Suppressor macrophage (primary cell): ENCODE measurements at regions not wholly inside any gene's neighbourhood (a gene's known extent, or its start where the extent isn't known, plus 50 kb on each side); places are given as distances from the start of the nearest gene placed in this dataset.
"Not testable (repeated sequence)": the region's sequence is repeated elsewhere in the genome, so short reads cannot be mapped to it uniquely, and the experiment has no call there.

Experiments used
- DNase-seq, 4 experiments: peaks; one replicate each; pipeline ENCODE4 v3.0.0-alpha.2; 2020 to 2022

DNA sequence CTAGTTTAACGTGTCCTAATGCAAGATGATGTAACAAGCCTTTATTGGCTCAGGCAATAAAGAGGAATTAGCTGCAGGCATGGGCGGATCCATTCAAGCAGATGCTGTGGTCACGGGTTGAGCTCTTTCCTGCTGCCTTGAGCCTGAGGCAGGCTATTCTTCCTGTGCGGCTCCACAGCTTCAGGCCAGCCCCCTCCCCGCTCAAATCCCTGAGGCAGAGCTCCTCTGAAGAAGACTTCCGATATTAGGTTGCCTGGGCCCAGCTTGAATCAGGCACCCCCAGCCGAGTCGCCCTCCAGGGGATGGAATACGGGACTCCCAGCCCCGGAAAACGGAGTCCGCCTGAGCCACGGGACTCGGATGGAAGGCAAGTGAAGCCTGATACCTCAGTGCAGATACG lies 95.0 kb upstream of the RUFY1 start:
- DNase-seq = peak in 2 of 4 experiments; percentile 10 to 11

DNA sequence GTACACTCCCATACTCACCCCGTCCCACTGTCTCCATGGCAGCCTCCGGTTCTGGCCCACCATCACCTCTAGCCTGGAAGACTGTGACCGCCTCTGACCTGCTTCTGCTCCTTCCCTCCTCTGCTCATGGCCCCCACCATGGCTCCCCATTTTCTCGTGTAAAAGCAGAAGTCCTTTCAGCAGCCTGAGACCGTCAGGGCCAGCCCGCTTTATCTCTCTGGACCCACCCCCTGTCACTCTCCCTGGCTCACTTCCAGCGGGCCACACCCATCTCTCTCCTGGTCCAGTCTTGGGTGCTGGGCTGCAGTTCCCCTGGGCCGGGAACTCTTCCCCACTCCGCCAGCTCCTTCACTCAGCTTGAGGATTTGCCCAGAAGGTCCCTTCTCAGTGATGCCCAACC lies 96.0 kb upstream of the RUFY1 start:
- DNase-seq = no peak

DNA sequence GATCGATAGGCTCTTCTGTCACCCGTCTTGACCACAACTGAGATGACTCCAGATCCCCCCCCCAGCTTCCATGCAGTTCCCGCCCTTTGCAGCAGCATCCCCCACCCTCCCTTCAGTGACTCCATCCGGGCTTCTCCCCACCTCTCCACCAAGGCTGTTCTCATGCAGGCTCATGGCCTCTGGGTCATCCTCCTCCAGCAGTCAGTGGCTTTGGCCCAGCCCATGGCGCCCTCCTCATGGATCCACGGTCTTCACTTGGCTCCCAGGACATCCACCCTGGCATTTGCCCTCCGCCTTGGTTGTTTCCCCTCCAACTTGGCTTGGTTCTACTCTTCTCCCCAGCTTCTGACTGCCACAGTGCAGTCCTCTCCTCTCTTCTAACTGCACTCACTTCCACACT lies 96.7 kb upstream of the RUFY1 start:
- no peak for DNase-seq

DNA sequence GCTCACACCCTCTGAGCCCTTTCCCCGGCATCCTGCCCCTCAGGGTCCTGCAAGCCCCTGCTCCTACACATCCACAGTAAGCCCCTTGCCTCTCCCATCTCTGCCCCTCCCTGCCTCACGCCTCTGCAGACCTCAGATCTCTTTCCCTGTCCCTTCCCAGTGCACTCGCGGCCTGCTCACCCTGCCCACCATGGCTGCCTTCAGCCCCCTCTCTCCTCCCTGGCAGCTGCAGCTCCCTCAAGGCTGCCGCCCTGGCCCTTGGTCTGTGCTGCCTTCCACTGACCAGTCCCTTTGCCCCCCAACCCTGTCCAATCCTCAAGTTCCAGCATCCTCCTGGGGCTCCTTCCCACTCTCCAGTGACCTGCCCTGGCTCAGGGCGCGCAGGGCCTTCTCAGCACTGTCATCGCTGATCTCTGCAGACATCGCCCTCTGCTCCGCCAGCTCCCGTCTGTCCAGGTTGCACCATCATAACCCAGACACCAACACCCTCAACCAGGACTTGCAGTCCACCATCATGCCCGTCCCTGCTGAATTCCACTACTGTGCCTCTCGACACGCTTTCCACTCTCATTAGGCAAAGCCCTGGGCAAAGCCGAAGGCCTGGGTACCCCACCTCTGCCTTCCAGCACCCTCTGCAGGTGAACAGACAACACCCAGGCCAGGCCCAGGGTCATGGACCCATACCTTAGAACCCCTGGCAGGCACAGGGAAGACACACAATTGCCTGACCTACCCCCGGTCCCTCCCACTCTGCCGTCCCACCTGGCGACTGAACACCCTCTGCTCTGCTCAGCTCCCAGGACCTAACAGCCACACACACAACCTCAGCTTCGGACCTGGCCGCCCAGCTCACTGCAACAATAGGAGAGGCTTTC lies 97.8 kb upstream of the RUFY1 start:
- no peak for DNase-seq

DNA sequence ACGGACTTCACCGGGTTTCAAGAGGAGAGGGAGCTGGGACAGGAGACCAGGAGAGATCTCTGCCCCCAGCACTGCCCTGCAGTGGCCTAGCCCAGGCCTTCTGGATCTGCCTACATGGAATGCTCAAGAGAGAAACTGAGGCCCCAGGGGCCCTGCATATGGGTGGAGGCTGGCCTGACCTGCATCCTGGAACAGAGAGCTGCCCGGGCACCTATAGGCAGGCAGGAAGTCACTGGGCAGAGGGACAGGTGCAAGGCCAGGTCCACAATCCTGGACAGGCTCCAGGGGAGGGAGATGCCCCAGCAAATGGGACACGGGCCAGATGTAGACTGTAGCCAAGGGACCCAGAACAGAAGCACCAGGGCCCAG lies 98.5 kb upstream of the RUFY1 start:
- no peak for DNase-seq

DNA sequence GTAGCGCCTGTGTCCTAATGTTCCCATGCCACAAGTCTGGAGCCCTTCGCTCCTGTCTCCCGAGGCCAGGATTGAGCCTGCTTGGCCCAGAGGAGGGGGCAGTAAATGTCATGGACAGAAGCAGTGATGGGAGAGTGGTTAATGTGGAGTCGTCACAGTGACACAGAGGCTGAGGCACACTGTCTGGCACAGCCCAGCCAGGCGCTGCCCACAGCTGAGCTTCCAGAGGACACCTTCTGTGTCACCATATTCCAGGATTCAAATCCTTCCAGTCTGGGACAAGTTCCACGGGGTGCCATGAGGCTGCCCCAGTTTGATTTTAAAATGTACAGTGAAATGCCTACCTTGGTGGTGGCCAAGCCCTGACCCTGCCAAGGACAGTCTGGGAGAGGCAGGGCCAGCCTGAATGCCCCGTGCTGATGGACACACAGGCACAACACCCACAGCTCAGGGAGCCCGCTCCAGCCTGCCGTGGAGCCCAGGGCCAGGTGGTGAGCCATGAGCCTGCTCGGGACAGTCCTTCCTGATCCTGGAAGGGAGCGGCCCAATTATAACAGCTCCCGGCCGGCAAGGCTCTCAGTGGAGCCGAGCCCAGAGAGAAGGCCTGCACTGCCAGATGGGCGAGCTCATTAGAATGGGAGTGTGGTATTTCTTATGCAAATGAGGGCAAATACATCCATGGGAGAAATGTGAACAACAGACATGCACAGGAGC lies 99.1 kb upstream of the RUFY1 start:
- no peak for DNase-seq

DNA sequence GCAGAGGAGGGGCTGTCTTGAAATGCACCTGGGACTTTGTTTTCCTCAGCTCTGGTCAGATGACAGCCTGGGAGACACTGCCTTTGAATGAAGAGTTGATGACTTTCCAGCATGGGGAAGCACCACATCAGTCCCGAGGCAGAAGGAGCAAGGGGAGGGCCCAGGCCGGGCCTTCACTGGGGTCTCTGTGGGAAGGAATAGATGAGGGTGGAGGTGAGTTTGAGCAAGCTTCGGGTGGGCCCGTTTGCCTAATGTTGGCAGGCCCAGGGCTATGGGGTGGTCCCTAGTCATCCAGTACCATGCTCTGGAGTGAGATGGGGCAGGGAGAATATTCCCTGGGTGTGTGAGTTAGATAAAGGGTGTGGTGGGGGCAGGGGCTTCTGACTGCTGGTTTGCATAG lies 100.4 kb upstream of the RUFY1 start:
- not testable (repeated sequence) for DNase-seq

DNA sequence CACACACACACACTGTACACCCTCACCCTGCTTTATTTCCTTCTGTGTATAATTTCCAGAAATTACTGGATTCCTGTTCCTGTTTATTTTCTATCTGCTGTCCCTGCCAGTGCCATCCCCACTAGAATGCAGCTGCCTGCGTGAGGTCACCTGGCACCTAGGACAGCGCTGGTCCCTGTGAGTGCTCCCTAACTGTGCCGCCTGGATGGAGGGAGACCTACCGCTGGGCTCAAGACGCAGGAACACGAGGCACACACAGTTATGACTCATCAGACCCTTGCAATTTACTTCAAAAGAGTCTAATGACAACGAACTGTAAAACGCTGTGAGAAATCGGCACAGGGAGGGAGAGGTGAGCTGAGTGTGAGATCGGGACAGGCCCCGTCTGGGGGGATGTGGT lies 102.1 kb upstream of the RUFY1 start:
- not testable (repeated sequence) for DNase-seq

DNA sequence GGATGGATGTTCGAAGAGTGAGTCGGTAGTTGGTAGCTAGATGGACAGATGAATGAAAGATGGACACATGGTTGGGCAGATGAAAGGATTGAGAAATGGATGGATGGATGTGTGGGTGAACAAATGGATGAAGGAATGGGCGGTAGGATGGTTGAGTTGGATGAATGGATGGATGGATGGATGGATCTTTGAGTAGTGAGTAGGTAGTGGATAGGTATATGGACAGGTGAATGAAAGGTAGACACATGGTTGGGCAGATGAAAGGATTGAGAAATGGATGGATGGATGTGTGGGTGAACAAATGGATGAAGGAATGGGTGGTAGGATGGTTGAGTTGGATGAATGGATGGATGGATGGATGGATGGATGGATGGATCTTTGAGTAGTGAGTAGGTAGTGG lies 97.0 kb upstream of the ADAMTS2 start:
- not testable (repeated sequence) for DNase-seq

DNA sequence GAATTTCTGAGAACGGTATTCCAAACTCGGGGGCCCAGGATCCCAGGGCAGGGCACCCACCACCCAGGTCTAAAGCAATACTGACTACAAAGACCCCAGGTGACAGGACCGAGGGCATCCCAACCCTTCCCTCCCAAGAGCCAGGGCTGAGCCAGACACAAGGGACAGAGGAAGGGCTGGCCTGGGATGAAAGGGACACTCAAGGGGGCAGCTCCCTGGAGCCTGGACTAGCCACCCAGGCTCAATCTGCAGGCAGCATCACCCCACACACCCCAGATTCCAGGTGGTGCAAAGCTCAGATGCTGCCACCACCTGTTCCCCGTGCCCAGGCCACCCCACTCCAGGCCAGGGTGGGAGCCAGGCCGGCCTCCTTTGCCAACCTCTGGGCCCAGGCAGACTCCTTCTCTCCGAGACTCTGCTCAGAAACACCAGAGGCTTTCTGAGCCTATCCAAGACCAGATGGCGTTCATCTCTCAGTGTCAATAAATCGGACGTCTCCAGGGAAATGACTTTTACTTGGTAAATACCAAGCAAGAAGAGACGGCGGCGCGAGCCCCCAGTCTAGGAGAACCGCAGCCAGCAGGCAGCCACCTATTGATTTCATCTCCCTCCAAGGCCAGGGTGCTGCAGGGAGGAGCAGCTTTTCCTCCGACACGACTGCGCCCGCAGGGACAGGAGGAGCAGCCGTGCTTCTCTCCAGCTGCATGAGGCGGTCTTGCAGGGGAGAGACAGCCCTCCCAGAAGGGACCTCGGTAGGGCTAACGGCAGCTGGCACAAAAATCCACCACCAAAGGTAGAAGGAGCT lies 94.1 kb upstream of the ADAMTS2 start:
- no peak for DNase-seq

DNA sequence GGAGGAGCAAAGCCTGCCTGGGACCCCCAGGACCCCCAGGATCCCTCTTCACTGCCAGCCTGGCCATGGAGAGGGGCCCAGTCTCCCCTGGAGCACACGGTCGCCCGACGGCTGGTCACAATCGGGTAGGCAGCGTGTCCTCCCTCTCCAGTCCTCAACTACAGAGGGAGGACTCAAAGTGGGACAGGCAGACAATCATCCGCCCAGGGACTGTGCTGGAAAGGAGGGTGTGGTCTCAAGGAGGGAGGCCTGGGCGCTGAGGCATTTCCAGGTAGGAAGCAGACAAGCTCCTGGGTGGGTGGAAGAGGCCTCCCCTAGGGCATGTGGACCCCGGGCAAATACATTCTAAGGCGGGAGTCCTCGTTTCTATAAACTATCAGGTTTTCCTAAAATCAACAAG lies 93.2 kb upstream of the ADAMTS2 start:
- DNase-seq = no peak

DNA sequence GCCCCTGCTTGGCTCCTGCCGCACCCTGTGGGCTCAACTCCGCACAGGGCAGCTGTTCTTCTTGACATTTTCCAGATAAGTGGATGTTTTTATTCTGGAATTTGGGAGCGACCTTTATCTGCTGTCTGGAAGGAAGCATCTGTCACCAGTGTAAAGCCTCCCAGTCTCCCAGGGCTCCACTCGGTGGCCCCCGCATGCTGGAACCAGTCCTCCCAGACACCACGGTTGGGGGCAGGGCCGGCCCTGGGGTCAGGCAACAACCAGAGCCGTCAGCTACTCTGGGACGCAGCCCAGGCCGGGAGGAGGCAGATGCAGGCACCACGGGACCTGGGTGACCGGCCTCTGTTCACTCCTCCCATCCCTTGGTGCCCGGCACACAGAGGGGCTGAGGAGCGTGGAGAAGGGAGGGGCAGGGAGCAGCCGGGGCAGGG lies 92.8 kb upstream of the ADAMTS2 start:
- DNase-seq = no peak

DNA sequence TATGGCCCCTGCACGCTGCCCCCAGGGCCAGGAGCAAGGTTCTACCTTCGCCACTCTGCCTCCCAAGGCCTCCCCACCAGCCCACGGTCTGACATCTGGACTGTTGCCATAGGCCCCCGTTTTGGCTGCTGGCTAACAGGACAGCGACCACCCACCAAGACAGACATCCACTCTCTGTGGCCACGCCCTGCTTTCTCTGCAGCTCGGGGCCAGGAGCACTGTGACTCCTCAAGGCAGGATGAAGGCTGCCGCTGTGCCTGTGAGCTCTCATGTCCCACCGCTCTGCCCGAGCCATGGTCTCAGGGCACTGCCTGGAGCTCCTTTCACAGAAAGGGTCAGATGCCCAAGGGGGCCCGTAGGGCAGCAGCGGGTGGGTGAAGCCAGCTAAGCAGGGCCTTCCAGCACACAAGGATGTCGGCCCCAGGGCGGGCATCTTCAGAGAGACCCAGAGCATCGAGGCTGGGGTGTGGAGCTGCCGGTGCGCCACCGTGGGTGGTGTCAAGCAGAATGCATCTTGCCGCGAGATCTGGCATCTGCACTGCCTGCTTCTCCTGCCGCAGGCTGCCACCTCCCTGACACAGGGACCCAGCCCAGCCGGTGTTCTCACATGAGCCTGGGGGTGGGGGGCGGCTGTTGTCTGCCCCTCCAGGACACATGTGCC lies 92.2 kb upstream of the ADAMTS2 start:
- DNase-seq = no peak

DNA sequence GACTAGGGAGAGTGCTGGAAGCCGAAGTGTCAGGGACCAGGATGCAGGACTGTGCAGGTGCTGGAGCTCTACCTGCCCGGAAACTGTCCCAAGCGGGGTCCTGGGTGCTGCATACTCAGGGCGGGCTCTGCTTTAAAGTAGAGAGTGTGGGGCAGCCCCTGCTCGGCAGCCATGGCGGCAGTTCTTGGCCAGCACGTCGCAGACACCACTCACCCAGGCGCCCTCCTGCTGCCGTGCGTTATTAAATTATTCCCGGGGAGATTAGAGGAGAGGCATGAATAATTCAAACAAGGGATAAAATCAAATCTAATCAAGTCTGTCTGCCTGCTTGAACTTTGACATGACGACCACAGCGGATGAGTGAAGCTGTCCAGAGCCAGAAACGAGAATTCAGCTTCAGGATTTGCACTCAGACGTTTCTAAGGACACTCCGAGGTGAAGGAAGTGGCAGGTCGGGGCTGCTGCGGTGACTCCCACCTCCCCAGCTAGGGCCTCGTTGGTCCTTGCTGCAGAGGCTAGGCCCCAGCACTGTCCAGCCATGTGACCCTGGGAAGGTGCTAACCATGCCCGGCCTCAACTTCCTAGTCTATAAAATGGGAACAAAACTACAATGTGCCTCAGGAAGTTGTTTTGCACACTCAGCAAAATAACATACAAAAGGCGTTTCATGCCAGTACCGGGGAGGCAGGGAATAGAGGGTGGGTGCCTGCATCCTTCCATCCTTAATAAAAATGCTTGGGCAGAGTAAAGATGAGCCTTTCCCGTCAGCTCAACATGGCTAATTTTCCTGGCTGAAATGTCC lies 91.3 kb upstream of the ADAMTS2 start:
- DNase-seq = no peak

DNA sequence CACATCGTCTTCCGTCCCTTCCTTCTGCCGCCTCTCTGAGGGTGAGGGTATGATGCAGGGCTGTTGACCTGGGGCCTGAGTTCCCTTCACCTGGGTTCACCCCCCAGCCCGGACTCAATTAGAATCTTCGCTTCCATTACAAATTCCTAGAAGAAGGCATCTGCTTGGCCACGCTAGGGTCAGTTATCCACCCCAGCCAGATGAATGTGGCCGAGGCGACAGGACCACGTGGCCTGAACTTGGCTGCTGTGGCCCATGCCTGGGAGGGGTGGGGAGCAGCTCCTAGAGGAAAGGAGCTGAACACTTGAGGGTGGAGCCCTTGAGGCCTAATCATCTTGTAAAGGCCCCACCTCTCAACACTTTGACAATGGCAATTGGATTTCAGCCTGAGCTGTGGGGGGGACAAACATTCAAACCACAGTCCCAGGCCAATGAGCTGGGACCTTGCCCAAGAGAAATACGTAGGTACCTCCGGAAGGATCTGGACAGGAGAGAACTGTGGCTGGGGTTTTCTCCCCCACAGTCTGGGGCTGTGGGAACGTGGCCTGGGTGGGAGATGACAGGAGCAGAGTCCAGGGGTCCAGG lies 90.6 kb upstream of the ADAMTS2 start:
- DNase-seq = no peak

DNA sequence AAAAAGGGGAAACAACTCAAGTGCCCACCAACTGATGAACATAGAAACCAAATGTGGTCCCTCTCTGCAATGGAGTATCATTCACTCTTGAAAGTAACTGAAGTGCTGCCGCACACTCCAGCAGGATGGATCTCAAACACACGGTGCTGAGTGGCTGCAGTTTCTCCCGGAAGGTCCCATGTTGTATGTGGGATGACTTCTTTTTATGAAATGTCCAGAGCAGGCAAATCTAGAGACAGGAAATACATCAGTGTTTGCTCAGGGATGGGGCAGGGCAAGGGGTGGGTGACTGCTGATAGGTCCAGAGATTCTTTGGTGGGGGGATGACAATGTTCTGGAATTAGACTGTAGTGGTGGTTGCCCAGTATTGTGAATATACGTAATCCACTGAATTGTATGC lies 89.9 kb upstream of the ADAMTS2 start:
- no peak for DNase-seq

DNA sequence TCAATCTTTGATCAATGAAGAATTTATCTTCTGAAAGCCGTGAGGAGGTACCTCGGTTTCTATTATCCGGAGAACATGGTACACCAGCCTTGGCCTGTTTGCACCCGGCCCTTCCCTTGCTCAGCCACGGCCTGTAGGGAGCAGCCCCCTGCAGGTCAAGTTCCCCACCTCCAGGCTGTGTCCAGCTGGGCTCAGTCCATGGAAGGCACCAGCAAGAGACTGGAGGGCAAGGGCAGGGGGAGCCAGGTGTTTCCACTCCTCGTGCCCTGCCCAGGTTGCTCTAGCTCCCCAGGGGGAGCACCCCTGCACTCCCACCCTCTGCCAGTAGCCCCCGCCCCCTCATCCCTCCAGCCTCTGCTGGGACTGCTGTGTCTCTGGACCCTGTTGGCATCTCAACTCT lies 87.3 kb upstream of the ADAMTS2 start:
- no peak for DNase-seq

DNA sequence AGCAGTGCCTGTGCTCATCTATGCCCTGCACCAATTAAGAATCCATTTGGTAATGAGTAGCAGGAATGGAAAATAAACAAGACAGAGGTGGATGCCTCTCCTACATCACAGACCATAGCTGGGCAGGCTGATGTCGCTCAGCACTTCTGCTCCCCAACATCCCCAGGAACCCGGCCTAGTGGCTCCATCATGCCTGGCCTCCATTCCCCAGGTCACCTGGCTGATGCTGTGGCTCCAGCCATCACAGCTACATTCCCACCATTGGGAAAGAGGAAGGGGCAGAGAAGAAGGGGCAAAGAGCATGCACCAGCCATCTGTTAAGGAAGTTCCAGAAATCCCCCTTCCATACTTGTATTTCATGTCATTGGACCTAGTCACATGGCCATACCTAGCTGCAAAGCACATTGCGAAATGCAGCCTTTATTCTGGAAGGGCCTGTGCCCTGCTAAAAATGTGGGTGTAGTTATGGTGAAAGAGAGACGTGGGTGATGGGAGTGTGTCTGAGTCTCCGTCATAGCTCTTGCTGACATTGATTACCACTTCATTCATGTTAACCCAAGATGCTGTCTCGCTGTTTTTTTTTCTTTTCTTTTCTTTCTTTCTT lies 86.1 kb upstream of the ADAMTS2 start:
- DNase-seq = peak; percentile 51 to 73 (median 56)

DNA sequence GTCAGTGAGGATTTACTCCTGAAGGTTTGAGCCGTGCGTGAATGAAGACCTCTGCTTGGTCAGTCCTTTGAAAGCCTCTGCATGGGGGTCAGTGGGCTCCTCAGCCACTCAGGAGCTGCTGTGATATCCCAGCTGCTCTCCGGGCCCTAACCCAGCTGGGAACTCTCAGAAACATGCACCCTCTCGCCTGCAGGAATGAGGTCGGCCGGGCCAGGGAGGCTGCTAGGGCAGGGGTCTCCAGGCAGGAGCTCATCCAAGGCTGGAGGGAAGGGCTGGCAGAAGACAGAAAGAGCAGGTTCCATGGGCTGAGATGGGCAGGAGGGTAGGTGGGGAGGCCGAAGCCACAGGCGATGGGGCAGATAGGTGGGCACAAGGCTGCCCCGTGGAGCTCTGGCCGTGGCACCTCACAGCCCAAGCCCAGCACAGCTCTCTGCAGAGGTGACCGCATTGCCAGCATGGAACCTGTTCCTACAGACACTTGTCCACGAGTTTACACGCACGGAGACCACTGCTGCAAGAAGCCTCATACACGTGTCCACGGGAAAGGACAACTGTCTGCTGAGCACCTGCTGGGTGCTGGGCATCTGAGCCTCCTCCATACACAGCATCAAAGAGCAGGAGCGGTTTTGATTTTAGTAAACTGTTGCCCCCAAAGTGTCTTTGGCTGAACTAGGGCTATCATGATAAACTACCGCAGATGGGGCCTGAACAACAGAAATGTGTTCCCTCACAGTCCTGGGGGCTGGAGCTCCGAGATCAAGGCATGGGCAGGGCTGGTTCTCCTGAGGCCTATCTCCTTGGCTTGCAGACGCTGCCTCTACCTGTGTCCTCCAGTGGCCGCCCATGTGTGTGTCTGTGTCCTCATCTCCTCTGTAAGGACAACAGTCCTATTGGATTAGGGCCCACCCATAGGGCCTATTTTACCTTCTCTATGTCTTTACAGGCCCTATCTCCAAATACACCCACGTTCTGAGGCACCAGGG lies 85.2 kb upstream of the ADAMTS2 start:
- DNase-seq = no peak

DNA sequence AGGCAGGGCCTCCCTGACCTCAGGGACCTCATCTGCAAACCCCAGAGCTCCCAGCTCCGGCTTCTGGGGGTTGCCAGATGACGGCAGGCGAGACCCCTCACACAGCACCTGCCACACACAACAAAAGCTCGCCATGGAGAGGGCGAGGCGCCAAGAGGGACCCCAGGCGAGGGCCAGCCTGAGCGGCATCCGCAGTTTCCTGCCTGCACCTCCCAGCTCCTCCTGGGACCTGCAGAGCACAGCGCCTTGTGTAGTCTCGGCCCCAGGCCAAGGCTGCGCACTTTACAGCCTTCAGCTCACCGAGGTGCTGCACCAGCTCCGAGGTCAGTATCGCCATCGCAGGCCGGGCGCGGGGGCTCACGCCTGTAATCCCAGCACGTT lies 82.4 kb upstream of the ADAMTS2 start:
- DNase-seq = no peak
